ENCODE measurements at regions not wholly inside any gene's neighbourhood (a gene's known extent, or its start where the extent isn't known, plus 50 kb on each side); places are given as distances from the start of the nearest gene placed in this dataset.

GRCh38 chr17:52957411-52957810 is 798.9 kb upstream of the CA10 start:
- TF ChIP-seq CTCF (conservative IDR thresholded peaks at IDR 0.05; ENCODE audit: low read depth in 2 of 2) (no peak), EZH2 (IDR thresholded peaks at IDR 0.05; ENCODE audit: low read depth, unreplicated experiment) (no peak)

All from GM23338 (cell line).